Astrocyte of the spinal cord (primary cell): ENCODE measurements at regions not wholly inside any gene's neighbourhood (a gene's known extent, or its start where the extent isn't known, plus 50 kb on each side); places are given as distances from the start of the nearest gene placed in this dataset.

Experiments
- DNase-seq: peaks from one replicate; pipeline ENCODE4 v3.0.0; 2011; ENCODE audit warnings: low read depth, low spot score
- H3K4me3 ChIP-seq: 2 replicates; pipeline ENCODE4 v1.5.1; 2011; ENCODE audit warnings: low read depth, mild to moderate bottlenecking, low read length, moderate library complexity
- CTCF ChIP-seq: IDR thresholded peaks from 2 replicates; pipeline ENCODE4 v1.5.1; 2012; ENCODE audit warnings: low read depth, mild to moderate bottlenecking, low read length, inconsistent platforms
- in situ Hi-C: cut with HindIII; loops from 2 replicates; pipeline ENCODE4 v1.10.0; 2017; ENCODE audit warnings: low sequenced_read_pairs

- no peak for TF ChIP-seq CTCF
- in situ Hi-C loops = no loop called here
- no peak overlapping the region for H3K4me3 ChIP-seq
Observed at GRCh38 chr5:124873713-124874112, 127.3 kb upstream of the ZNF608 start.

GRCh38 chr5:124876566-124876965 is 130.1 kb upstream of the ZNF608 start:
- DNase-seq = no peak
- no peak overlapping the region for H3K4me3 ChIP-seq
- no peak for TF ChIP-seq CTCF
- in situ Hi-C loops = no loop called here

More at GRCh38 chr5:124873713-124874112, 127.3 kb upstream of the ZNF608 start:
- DNase-seq = no peak

- no peak overlapping the region for H3K4me3 ChIP-seq
- no peak for TF ChIP-seq CTCF
- DNase-seq = no peak
- in situ Hi-C loops = no loop called here
Observed at GRCh38 chr5:124876983-124877382, 130.5 kb upstream of the ZNF608 start.

GRCh38 chr5:124877501-124878146 is 131.2 kb upstream of the ZNF608 start:
- no peak for DNase-seq
- no peak for TF ChIP-seq CTCF
- in situ Hi-C loops = no loop called here

GRCh38 chr5:124878583-124879342 is 132.3 kb upstream of the ZNF608 start:
- in situ Hi-C loops = no loop called here
- no peak overlapping the region for H3K4me3 ChIP-seq
- DNase-seq = no peak
- TF ChIP-seq CTCF = no peak

More at GRCh38 chr5:124877501-124878146, 131.2 kb upstream of the ZNF608 start:
- H3K4me3 ChIP-seq = no peak overlapping the region

GRCh38 chr5:124880903-124881697 is 134.7 kb upstream of the ZNF608 start:
- no peak overlapping the region for H3K4me3 ChIP-seq
- DNase-seq = no peak
- TF ChIP-seq CTCF = no peak
- in situ Hi-C loops = no loop called here
